C4-2B (cell line): ENCODE measurements at regions not wholly inside any gene's neighbourhood (a gene's known extent, or its start where the extent isn't known, plus 50 kb on each side); places are given as distances from the start of the nearest gene placed in this dataset.
"Not testable (repeated sequence)": the region's sequence is repeated elsewhere in the genome, so short reads cannot be mapped to it uniquely, and the experiment has no call there.

Source experiments
- H3K27ac ChIP-seq: fragments of 450-650 bp; 2 replicates; pipeline ENCODE4 v1.5.1; 2017
- CTCF ChIP-seq: fragments of 450-650 bp; conservative IDR thresholded peaks from 2 replicates; pipeline ENCODE4 v1.5.1; 2017; ENCODE audit warnings: mild to moderate bottlenecking
- ZFX ChIP-seq: fragments of 450-650 bp; IDR thresholded peaks from 2 replicates; pipeline ENCODE4 v1.6.1; 2017

GRCh38 chr5:154606246-154606645 is 128.2 kb upstream of the HAND1 start:
- no peak for TF ChIP-seq CTCF
- TF ChIP-seq ZFX: no peak
- no peak overlapping the region for H3K27ac ChIP-seq

GRCh38 chr5:154603953-154604679 is 126.1 kb upstream of the HAND1 start:
- TF ChIP-seq CTCF (no peak), ZFX (no peak)
- no peak overlapping the region for H3K27ac ChIP-seq

GRCh38 chr5:154603485-154603884 is 125.5 kb upstream of the HAND1 start:
- TF ChIP-seq CTCF (no peak), ZFX (no peak)

GRCh38 chr5:154603011-154603410 is 125.0 kb upstream of the HAND1 start:
- no peak overlapping the region for H3K27ac ChIP-seq
- TF ChIP-seq ZFX: no peak
- TF ChIP-seq CTCF: no peak

More at GRCh38 chr5:154603485-154603884, 125.5 kb upstream of the HAND1 start:
- H3K27ac ChIP-seq: no peak overlapping the region

GRCh38 chr5:154601014-154601413 is 123.0 kb upstream of the HAND1 start:
- H3K27ac ChIP-seq: no peak overlapping the region
- TF ChIP-seq ZFX: no peak

- no peak overlapping the region for H3K27ac ChIP-seq
- TF ChIP-seq ZFX: no peak
- TF ChIP-seq CTCF: no peak
Observed at GRCh38 chr5:154598021-154598420, 120.0 kb upstream of the HAND1 start.

GRCh38 chr5:154596844-154597243 is 118.8 kb upstream of the HAND1 start:
- not testable (repeated sequence) for H3K27ac ChIP-seq

GRCh38 chr5:154595662-154596061 is 117.6 kb upstream of the HAND1 start:
- no peak overlapping the region for H3K27ac ChIP-seq
- no peak for TF ChIP-seq ZFX
- no peak for TF ChIP-seq CTCF
